ENCODE measurements at regions not wholly inside any gene's neighbourhood (a gene's known extent, or its start where the extent isn't known, plus 50 kb on each side); places are given as distances from the start of the nearest gene placed in this dataset.

DNA sequence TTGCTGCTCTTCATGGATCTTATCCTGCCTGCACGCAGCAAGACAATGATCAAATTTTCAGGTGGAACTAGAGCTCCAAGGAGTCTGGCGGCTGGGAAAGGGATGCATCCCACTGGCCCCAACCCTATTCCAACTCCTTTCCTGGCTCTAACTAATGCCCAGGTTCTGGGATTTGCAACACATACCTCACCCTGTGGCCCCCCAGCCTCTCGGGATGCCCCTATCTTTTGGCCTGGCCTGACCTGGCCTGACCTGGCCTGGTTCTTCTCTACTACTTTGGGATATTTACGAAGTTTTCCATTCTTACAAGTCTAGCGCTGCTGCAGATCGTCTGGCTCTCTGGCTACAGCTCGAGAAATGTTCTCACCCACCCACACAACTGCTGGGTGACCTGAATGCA lies 56.4 kb upstream of the CDKN2AIP start:
- TF ChIP-seq, protein P1, sequence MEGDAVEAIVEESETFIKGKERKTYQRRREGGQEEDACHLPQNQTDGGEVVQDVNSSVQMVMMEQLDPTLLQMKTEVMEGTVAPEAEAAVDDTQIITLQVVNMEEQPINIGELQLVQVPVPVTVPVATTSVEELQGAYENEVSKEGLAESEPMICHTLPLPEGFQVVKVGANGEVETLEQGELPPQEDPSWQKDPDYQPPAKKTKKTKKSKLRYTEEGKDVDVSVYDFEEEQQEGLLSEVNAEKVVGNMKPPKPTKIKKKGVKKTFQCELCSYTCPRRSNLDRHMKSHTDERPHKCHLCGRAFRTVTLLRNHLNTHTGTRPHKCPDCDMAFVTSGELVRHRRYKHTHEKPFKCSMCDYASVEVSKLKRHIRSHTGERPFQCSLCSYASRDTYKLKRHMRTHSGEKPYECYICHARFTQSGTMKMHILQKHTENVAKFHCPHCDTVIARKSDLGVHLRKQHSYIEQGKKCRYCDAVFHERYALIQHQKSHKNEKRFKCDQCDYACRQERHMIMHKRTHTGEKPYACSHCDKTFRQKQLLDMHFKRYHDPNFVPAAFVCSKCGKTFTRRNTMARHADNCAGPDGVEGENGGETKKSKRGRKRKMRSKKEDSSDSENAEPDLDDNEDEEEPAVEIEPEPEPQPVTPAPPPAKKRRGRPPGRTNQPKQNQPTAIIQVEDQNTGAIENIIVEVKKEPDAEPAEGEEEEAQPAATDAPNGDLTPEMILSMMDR (IDR thresholded peaks at IDR 0.05), result no peak
- no peak for TF ChIP-seq POLR2A (IDR thresholded peaks at IDR 0.05)

Measured in upper lobe of left lung (tissue), 4 donors.